ENCODE measurements at regions not wholly inside any gene's neighbourhood (a gene's known extent, or its start where the extent isn't known, plus 50 kb on each side); places are given as distances from the start of the nearest gene placed in this dataset.
"Not testable (repeated sequence)": the region's sequence is repeated elsewhere in the genome, so short reads cannot be mapped to it uniquely, and the experiment has no call there.

- H3K27me3 Mint-ChIP-seq: no peaks in the 10 kb centered on the region
- no peaks in the 10 kb centered on the region for H3K36me3 Mint-ChIP-seq
- DNase-seq: no peak
- H3K27ac Mint-ChIP-seq: no peak overlapping the region
- CTCF ChIA-PET: no interaction called here
- H3K9me3 Mint-ChIP-seq (ENCODE audit: low read depth): no peaks in the 10 kb centered on the region
- no peak overlapping the region for H3K4me3 Mint-ChIP-seq
- H3K4me1 Mint-ChIP-seq: no peaks in the 10 kb centered on the region
- ATAC-seq: no peak
Observed at GRCh38 chr12:111143271-111143670, 222.9 kb upstream of the MYL2 start.

GRCh38 chr12:111141205-111141604, 220.8 kb upstream of the MYL2 start:
- H3K9me3 Mint-ChIP-seq (ENCODE audit: low read depth): no peaks in the 10 kb centered on the region
- H3K4me3 Mint-ChIP-seq: no peak overlapping the region
- CTCF ChIA-PET: no interaction called here
- no peak overlapping the region for H3K27ac Mint-ChIP-seq
- H3K4me1 Mint-ChIP-seq: no peaks in the 10 kb centered on the region
- DNase-seq (no peak), ATAC-seq (no peak)
- no peaks in the 10 kb centered on the region for H3K27me3 Mint-ChIP-seq
- no peaks in the 10 kb centered on the region for H3K36me3 Mint-ChIP-seq

GRCh38 chr12:111138016-111138415, 217.6 kb upstream of the MYL2 start:
- H3K4me1 Mint-ChIP-seq: no peaks in the 10 kb centered on the region

GRCh38 chr12:111135293-111135832, 215.0 kb upstream of the MYL2 start:
- no peak overlapping the region for H3K4me3 Mint-ChIP-seq
- no peaks in the 10 kb centered on the region for H3K4me1 Mint-ChIP-seq
- CTCF ChIA-PET: no interaction called here
- ATAC-seq (no peak), DNase-seq (no peak)
- H3K36me3 Mint-ChIP-seq: no peaks in the 10 kb centered on the region
- peaks cover 3% of the 10 kb centered on the region for H3K27me3 Mint-ChIP-seq
- H3K27ac Mint-ChIP-seq: no peak overlapping the region
- H3K9me3 Mint-ChIP-seq (ENCODE audit: low read depth): peaks cover 6% of the 10 kb centered on the region

More at GRCh38 chr12:111138016-111138415, 217.6 kb upstream of the MYL2 start:
- Mint-ChIP-seq H3K36me3 (no peaks in the 10 kb centered on the region), H3K4me3 (no peak overlapping the region), H3K9me3 (ENCODE audit: low read depth) (peaks cover 6% of the 10 kb centered on the region), H3K27ac (no peak overlapping the region), H3K27me3 (peaks cover 2% of the 10 kb centered on the region)
- ATAC-seq (no peak), DNase-seq (no peak)
- CTCF ChIA-PET: no interaction called here

GRCh38 chr12:111130336-111130735, 210.0 kb upstream of the MYL2 start:
- CTCF ChIA-PET: no interaction called here
- H3K4me1 Mint-ChIP-seq: no peaks in the 10 kb centered on the region
- H3K27ac Mint-ChIP-seq: no peak overlapping the region
- DNase-seq (no peak), ATAC-seq (no peak)
- H3K9me3 Mint-ChIP-seq (ENCODE audit: low read depth): peaks cover 6% of the 10 kb centered on the region
- no peak overlapping the region for H3K4me3 Mint-ChIP-seq
- H3K36me3 Mint-ChIP-seq: no peaks in the 10 kb centered on the region
- H3K27me3 Mint-ChIP-seq: peaks cover 3% of the 10 kb centered on the region

GRCh38 chr12:111129149-111129767, 208.9 kb upstream of the MYL2 start:
- Mint-ChIP-seq H3K4me3 (no peak overlapping the region), H3K27me3 (peaks cover 3% of the 10 kb centered on the region), H3K4me1 (no peaks in the 10 kb centered on the region), H3K9me3 (ENCODE audit: low read depth) (no peaks in the 10 kb centered on the region), H3K27ac (no peak overlapping the region), H3K36me3 (no peaks in the 10 kb centered on the region)
- DNase-seq (no peak), ATAC-seq (no peak)
- CTCF ChIA-PET: no interaction called here

GRCh38 chr12:111126331-111126730, 206.0 kb upstream of the MYL2 start:
- Mint-ChIP-seq H3K36me3 (no peaks in the 10 kb centered on the region), H3K4me3 (no peak overlapping the region), H3K27ac (no peak overlapping the region), H3K27me3 (peaks cover 6% of the 10 kb centered on the region), H3K9me3 (ENCODE audit: low read depth) (no peaks in the 10 kb centered on the region), H3K4me1 (no peaks in the 10 kb centered on the region)
- ATAC-seq (no peak), DNase-seq (no peak)
- CTCF ChIA-PET: no interaction called here

- H3K27ac Mint-ChIP-seq: no peak overlapping the region
- no peak for ATAC-seq
- CTCF ChIA-PET: no interaction called here
Observed at GRCh38 chr12:111124183-111124582, 203.8 kb upstream of the MYL2 start.

GRCh38 chr12:111123390-111123789, 203.0 kb upstream of the MYL2 start:
- Mint-ChIP-seq H3K36me3 (no peaks in the 10 kb centered on the region), H3K27me3 (peaks cover 15% of the 10 kb centered on the region), H3K4me1 (no peaks in the 10 kb centered on the region), H3K9me3 (ENCODE audit: low read depth) (no peaks in the 10 kb centered on the region), H3K27ac (no peak overlapping the region), H3K4me3 (no peak overlapping the region)
- no peak for ATAC-seq
- CTCF ChIA-PET: no interaction called here
- DNase-seq: no peak

More at GRCh38 chr12:111124183-111124582, 203.8 kb upstream of the MYL2 start:
- Mint-ChIP-seq H3K27me3 (peaks cover 13% of the 10 kb centered on the region), H3K36me3 (no peaks in the 10 kb centered on the region), H3K9me3 (ENCODE audit: low read depth) (no peaks in the 10 kb centered on the region), H3K4me1 (no peaks in the 10 kb centered on the region), H3K4me3 (no peak overlapping the region)
- DNase-seq: no peak

- DNase-seq (no peak), ATAC-seq (no peak)
- Mint-ChIP-seq H3K27ac (no peak overlapping the region), H3K27me3 (peaks cover 17% of the 10 kb centered on the region), H3K4me3 (no peak overlapping the region), H3K36me3 (no peaks in the 10 kb centered on the region), H3K4me1 (no peaks in the 10 kb centered on the region), H3K9me3 (ENCODE audit: low read depth) (no peaks in the 10 kb centered on the region)
- CTCF ChIA-PET: no interaction called here
Observed at GRCh38 chr12:111122458-111122878, 202.1 kb upstream of the MYL2 start.

- CTCF ChIA-PET: no interaction called here
- no peak for ATAC-seq
- no peaks in the 10 kb centered on the region for H3K4me1 Mint-ChIP-seq
- H3K9me3 Mint-ChIP-seq (ENCODE audit: low read depth): no peaks in the 10 kb centered on the region
- no peaks in the 10 kb centered on the region for H3K36me3 Mint-ChIP-seq
- H3K27me3 Mint-ChIP-seq: peaks cover 17% of the 10 kb centered on the region
- no peak overlapping the region for H3K4me3 Mint-ChIP-seq
- no peak overlapping the region for H3K27ac Mint-ChIP-seq
- DNase-seq: no peak
Observed at GRCh38 chr12:111121840-111122239, 201.5 kb upstream of the MYL2 start.

- Mint-ChIP-seq H3K27ac (no peak overlapping the region), H3K36me3 (no peaks in the 10 kb centered on the region)
- no peak for ATAC-seq
Observed at GRCh38 chr12:111120578-111120977, 200.2 kb upstream of the MYL2 start.

GRCh38 chr12:111117017-111117416, 196.6 kb upstream of the MYL2 start:
- Mint-ChIP-seq H3K27ac (no peak overlapping the region), H3K36me3 (no peaks in the 10 kb centered on the region), H3K27me3 (peaks cover 27% of the 10 kb centered on the region), H3K4me3 (no peak overlapping the region), H3K4me1 (no peaks in the 10 kb centered on the region), H3K9me3 (ENCODE audit: low read depth) (no peaks in the 10 kb centered on the region)
- CTCF ChIA-PET: no interaction called here
- ATAC-seq (no peak), DNase-seq (no peak)

More at GRCh38 chr12:111120578-111120977, 200.2 kb upstream of the MYL2 start:
- Mint-ChIP-seq H3K27me3 (peaks cover 21% of the 10 kb centered on the region), H3K4me3 (no peak overlapping the region), H3K4me1 (no peaks in the 10 kb centered on the region), H3K9me3 (ENCODE audit: low read depth) (no peaks in the 10 kb centered on the region)
- no peak for DNase-seq
- CTCF ChIA-PET: no interaction called here

- ATAC-seq; CTCF ChIA-PET; H3K27ac Mint-ChIP-seq; H3K4me3 Mint-ChIP-seq; H3K9me3 Mint-ChIP-seq (ENCODE audit: low read depth); H3K4me1 Mint-ChIP-seq; H3K36me3 Mint-ChIP-seq; DNase-seq: not testable (repeated sequence)
- H3K27me3 Mint-ChIP-seq: peaks cover 27% of the 10 kb centered on the region
Observed at GRCh38 chr12:111113313-111113712, 192.9 kb upstream of the MYL2 start.
